Dermis microvascular lymphatic vessel endothelial cell (primary cell): ENCODE measurements at regions not wholly inside any gene's neighbourhood (a gene's known extent, or its start where the extent isn't known, plus 50 kb on each side); places are given as distances from the start of the nearest gene placed in this dataset.
"Not testable (repeated sequence)": the region's sequence is repeated elsewhere in the genome, so short reads cannot be mapped to it uniquely, and the experiment has no call there.

Experiments
- DNase-seq, 2 donors: peaks; one replicate each; pipeline versions ENCODE4 v3.0.0 to v3.0.0-alpha.2; 2010; ENCODE audit warnings: low read depth in 2 of 2

DNA sequence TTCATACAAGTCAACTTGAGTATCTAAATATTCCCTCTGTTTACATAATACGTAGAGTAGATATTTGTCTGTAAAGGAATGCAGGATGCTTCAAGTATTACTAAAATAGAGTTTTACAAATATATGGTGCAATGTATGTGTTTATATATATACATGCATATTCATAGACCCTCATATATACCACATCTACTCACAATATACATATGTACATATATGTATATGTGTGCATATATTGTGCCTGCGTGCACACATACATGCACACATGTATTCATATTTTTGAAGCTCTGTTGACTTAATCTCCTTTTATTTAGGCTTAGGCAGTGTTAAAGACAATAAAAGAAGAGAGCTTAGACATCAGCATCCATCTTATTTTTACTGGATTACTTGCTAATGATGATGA, 616.6 kb upstream of the GOT2 start:
- DNase-seq: no peak

DNA sequence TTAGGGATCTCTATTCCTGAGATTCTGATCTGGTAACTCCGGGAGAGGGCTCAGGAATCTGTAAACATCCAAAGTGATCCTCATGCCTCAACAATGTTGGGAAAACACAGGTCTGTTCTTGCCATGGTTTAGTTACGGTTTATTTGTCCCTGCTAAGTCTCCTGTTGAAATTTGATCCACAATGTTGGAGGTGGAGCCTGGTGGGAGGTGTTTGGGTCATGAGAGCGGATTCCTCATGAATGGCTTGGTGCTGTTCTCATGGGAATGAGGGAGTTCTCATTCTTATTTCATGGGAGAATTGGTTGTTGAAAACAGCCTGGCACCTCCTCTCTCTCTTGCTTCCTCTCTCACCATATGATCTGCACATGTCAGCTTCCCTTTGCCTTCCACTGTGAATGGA, 608.6 kb upstream of the GOT2 start:
- DNase-seq: no peak

DNA sequence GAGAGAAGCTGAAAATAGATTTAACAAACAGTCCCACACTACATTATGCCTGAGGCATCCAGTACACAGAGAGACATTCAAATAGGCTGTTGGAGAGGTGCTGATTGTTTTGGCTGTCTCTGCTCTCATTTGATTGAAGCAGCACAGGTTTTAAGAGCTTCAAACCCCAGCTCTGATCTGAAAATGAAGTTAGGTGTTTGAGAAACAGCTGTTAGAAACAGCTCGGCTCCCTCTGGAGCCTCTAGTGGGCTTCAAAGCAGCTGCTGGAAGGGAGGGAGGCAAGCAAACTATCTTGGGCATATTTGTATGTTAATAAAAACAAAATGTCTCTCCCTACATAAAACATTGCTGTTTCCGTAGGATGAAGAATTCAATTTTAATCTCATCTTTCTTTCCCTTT, 607.3 kb upstream of the GOT2 start:
- DNase-seq: no peak

DNA sequence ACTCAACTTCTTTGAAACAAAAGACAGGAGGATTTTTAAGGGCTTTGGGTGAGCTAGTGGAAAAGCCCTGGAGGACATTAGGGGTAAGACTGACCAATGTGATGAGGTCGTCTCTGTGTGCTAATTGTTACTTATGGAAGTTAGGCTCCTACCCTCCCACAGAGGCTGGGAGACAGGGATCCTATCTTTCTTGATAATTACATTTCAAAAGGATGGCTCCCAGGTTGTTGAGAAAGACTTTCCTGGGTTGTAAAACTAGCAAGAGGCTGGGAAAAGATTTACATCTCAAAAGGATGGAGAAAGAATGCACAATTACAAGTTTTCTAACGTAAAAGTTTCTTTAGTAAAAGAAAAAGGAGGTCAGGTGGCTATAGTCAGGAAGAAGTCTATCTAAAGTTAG, 605.8 kb upstream of the GOT2 start:
- no peak for DNase-seq

DNA sequence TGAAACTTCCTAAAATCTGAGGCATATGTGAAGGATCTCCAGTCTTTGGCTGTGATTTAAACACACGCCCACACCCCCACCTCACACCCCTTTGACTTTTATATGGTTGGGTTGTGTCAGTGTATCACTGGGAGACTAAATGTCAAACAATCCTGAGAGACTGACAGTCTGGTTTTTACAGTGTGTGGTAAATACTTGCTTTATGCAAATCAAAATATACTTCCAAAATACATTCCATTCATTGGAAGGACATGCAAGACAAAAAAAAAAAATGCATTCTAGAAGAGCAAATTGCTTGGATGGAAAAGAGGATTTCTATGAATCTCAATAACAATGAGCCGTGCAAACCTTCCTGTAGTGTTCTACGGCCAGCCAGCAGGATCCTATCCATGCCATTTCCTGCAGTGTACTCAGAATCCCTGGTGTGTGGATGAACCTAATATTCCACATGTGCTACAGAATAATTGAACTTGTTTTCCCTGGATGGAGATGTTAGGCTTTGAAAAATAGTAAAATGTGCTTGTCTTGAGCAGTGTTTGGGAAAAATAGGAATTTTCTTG, 602.1 kb upstream of the GOT2 start:
- DNase-seq: no peak

DNA sequence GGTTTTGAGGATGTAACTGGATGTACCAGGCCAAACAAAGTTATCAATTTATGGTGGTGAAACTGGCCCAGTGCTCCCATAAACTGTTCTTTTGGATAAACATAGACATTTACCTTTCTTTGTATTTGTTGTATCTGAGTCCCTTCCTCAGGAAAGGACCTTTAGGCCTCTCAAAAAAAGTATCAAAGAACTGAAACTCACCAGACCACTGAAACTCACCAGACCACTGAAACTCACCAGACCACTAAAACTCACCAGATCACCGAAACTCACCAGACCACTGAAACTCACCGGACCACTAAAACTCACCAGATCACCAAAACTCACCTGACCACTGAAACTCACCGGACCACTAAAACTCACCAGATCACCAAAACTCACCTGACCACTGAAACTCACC, 597.6 kb upstream of the GOT2 start:
- not testable (repeated sequence) for DNase-seq

DNA sequence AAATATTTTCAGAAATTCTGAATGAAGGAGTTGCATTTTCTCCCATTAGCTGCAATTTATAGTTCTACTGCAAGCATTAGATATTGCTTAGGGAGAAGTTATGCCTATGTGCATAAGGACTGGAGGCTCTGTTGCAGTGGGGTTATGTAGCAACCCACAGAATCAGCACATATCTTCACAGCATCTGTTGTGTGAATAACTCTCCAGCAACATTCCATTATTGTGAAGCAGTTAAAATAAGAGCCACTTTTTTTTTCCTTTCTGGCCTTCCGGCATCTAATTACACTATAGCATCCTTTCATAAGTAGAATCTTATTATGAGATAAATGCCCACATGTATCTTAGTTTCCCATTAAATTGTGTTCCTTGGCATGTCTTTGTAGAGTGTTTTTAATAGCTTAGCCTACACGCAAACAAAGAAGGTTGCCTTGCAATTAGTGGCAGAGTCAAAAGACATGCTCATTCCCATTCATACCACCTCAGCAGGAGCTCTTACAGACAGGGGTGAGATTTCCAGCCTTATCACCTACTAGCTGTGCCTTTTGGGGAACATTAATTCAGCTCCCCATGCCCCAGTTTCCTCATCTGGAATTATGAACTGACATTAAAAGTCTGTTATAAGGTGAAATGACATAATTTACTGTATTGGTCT, 596.0 kb upstream of the GOT2 start:
- DNase-seq: no peak

DNA sequence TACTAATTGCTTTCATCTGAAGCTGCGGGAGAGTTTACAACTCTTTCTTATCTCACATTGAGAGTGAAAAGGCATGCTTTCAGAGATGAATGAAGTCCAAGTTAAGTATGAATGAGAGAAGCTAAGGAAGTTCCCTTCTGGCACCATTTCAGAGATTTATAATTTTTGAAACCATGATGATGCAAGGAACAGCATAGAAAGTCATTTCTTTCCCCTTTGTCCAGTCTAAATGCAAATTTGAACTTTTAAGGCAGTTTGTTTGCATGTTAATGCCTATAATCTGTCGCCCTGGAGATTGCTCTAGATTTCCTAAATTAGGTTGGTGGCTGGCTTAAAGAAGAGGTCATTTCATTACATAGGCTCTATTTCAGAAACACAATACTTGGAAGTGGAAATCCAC, 594.8 kb upstream of the GOT2 start:
- DNase-seq: no peak

DNA sequence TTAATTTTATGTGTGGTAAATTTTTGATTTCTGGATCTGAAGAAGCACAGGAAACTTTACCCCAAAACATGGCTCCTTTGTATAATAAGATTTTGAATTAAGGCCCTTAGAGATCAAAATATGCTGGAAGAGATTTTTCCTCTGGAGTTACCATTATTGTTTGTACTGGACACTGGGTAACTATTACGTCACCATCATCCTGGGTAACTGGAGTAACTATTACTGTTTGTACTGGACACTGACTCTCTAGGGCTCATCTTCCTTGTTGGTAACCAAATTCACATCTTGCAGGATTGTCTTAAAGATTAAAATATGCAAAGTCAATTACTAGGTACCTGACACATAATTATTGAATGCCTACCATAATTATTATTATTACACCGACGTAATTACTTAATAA, 593.8 kb upstream of the GOT2 start:
- no peak for DNase-seq

DNA sequence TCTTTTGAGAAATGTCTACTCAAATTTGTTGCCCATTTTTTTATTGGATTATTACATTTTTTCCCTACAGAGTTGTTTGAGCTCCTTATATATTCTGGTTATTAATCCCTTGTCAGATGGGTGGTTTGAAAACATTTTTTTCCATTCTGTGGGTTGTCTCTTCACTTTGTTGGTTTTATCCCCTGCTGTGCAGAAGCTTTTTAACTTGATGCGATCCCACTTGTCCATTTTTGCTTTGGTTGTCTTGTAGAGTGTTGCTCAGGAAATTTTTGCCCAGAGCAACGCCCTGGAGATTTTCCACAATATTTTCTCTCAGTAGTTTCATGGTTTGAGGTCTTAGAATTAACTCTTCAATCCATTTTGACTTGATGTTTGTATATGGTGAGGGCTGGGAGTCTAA, 592.8 kb upstream of the GOT2 start:
- DNase-seq: no peak

DNA sequence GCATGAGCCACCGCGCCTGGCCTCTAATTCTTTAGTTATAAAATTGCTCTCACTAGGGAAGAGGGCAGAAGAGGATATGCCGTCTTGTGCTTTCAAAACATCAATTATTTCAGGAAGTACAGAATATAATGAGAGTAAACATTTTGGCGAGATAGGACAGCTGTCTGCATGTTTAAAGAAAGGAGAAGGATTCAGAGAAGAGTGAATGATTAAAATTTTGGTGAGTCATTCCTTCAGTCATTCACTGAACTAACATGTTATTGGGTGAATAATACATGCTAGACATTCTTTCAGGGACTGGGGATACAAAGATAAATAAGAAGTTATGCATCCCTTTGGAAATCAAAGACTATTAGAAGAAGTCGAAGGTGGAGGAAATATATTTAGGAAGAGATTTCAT, 590.3 kb upstream of the GOT2 start:
- no peak for DNase-seq

DNA sequence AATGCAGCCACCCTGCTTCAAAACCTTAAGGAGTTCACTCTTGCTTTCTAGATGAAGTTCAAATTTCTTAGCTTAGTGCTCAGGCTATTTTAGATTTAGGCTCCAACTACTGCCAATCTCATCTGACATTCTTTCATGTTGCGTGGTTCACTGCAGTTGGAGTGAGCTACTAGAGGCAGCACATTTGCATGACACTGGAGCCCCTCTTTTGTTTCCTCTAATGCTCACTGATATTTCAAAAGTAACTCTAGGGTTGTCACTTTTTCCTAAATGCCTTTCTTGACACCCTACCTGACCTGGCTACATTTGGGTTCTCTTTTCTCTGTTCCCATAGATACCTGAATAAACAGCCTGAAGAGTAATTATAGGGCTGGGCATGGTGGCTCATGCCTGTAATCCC, 586.5 kb upstream of the GOT2 start:
- DNase-seq: no peak

DNA sequence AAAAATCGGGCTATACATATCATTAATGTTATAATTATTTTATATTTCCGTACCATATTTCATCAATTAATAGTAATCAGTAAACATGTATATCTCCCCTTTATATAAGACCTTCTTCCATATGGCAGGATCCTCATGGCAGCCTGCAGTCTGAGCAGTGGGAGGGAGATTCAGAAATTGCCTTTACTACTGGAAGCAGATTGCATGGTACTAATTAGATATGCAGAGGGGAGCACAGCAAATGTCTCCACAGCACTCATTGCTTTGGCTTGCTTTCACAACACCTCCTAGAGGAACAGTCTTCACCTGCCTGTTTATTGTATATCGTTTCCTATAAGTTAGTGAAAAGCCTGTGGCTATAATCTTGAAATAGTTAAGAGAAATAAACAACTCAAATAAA, 585.8 kb upstream of the GOT2 start:
- DNase-seq: no peak

DNA sequence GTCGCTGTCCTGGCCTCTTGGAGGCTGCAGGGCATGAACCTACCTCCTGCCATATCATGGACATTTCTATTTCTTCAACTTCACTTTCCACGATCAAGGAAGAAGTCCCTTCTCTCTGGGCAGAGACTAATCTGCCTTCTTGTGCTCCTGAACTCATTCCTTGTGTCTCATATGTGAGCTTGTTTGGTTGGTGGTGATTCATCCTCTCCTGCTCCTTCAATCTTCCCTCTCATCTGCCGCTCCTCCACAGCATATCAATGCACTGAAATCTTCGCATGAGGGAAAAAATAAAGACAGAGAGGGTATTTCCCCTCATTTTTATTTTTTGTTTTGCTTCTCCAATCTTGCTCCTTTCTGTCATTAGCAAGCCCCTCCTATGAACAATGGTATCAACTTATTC, 571.7 kb upstream of the GOT2 start:
- no peak for DNase-seq

DNA sequence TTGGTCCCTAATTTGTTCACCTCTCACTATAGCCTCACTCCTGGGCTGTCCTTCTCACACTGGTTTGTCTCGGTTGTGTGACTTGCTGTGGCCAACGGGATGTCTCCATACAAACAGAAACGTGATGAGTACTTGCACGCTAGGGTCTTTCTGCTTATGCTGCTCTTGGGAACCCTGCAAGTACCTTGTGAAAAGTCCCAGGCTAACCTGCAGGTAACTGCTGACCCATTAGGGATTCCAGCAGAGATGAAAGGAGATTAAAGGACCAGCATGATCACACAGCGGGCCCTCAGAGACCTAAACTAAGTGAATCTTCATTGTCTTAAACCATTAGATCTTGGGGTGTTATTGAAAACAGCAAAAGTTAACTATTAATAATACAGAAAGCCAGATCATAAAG, 562.8 kb upstream of the GOT2 start:
- DNase-seq: no peak

DNA sequence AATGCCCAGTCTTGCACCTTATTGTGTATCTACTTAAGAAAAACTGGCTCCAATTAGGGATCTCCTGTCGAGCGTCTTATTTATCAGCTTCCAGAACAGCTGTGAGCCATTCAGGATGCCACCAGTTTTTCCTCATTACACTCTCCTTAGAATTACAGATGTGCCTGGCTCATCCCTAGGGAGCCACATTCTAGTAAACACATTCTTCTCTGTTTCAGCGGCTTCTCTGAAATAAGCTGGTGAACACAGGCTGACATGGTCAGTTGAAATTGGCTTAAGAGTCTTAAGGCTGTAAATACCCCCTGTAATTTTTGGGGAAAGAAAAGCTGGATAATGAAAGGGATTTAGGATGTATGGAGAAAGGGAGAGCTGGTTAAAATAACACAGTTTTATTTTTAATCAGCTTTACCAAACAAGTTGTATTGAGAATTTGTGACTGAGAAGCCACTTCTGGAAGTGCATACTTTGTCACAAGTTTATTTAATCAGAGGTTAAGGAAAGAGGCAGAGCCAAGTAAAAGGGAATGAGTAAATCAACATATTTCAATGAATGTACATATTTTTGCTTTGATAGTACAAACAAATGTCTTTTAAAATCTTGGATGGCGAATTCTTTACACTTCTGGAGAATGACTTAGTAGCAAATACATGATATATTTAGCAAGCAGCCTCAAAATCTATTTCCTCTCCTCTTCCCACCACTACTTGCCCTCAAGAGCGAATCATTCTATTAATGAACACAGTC, 562.0 kb upstream of the GOT2 start:
- DNase-seq: no peak

DNA sequence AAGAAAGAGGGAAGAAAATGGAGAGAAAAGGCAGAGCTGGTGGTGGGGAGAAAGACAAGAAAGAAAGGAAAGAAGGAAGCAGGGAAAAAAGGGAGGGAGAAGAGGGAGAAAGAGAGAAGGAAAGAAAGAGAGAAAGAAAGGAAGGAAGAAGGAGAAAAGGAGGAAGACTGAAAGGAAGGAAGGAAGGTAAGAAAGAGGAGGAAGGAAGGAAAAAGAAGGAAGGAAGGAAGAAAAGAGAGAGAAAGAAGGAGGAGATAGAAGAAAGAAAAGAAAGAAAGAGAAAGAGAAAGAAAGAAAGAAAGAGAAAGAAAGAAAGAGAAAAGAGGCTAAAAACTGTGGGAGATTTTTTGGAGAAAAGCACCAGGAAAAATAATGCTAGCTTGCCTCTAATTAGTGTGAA, 561.4 kb upstream of the GOT2 start:
- DNase-seq: no peak

DNA sequence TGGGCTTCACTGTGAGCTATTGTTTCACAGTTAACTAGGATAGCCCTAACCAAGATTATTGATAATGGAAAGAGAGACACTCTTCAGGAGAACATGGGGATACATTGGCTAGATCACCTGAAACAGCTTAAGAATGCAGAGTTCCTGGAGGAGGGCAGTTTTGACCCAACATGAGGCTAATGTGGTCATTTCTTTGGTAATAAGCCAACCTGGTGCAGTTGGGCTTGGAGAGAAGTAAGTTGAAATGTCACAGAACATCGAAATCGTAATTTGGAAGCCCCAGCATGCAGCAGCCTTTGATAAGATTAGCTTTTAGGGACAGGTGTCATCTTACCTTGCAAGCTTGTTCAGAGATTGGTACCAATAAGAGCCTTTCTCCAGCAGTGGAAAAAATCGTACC, 556.6 kb upstream of the GOT2 start:
- no peak for DNase-seq

DNA sequence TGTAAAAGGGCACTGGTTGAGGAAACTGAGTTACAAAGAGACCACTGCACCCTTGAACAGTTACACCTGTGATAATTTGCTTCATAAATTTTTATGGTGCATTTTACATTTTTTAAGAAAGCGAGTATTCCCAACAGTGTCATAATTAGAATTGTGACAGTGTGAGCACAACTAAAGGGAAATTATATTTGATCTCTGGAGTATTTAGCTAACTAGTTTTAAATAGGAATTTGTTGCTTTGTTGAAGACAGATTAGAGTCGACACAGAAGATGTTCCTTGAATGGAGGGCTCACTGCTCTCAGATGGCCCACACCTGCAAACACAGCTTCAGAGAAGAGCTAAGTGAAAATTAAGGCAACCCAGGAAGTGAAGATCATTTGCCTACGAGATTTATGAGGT, 555.0 kb upstream of the GOT2 start:
- DNase-seq: no peak

DNA sequence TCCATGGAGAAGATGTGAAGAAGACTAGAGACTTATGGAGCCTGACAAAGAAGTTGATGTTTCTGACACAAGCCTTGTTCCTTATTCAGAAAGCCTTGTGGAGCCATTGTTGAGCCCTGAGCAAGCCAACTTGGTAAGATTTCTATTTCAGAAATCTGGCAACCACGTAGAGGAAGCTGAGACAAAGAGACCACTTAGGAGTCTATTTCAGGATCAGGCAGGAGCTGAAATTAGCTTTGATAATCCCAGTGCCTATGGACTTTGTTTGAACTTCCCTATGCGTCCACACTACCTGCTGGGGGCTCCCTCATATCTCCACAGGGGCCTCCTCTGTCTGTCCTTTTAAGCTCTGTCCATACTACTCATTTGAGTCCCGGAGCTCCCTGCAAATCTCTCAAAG, 540.0 kb upstream of the GOT2 start:
- no peak for DNase-seq

DNA sequence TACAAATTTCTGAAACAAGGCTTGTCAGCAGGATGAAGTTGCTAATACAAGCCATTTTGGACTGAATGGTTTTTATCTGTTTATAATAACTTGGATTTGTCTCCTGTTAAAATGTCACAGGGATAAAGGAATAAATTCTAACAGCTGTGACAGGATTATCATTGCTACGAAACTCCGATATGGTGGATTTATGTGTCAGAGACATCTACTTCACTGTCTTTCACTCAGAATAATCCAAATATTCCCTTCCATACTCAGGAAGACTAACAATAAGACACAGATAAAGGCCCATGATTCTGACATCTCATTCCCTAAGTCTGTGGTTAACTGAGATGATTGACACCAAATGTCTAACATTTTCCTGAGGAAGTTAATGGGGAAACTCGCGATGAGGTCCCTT, 529.8 kb upstream of the GOT2 start:
- DNase-seq: no peak

DNA sequence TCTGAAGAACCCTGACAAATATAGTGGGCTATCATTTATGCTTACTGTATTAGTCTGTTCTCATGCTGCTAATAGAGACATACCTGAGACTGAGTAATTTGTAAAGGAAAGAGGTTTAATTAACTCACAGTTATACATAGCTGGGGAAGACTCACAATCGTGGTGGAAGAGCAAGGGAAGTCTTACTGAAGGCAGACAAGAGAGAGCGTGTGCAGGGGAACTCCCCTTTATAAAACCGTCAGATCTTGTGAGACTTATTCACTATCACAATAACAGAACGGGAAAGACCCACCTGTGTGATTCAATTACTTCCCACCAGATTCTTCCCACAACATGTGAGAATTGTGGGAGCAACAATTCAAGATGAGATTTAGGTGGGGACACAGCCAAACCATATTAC, 526.8 kb upstream of the GOT2 start:
- no peak for DNase-seq

DNA sequence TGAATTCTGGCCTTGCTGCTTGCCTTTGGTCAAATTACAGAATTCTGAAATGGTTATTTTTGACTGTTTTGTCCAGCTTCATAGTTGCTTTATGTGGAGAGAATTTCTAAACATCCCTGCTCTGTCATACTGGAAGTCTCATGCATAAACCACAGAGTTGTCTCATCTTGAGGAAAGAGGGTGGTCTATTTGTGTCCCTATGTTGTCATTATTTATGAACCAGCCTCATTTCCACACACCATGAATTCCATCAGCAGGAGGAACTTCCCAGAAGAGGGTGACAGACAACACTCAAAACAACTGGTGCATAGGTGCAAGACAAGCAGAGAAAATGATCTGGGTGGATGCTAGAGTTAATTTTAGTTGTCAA, 525.8 kb upstream of the GOT2 start:
- DNase-seq: no peak
